GM12891 (cell line): ENCODE measurements at regions not wholly inside any gene's neighbourhood (a gene's known extent, or its start where the extent isn't known, plus 50 kb on each side); places are given as distances from the start of the nearest gene placed in this dataset.

ENCODE experiments used
- POLR2A ChIP-seq: IDR thresholded peaks from 2 replicates; pipeline ENCODE4 v1.6.1; 2011; ENCODE audit warnings: low read depth, low read length, control low read depth
- TAF1 ChIP-seq: IDR thresholded peaks from 2 replicates; pipeline ENCODE4 v1.6.1; 2011; ENCODE audit warnings: low read depth, low read length, control low read depth

GRCh38 chr12:127898616-127899015 lies 368.4 kb upstream of the TMEM132C start:
- TF ChIP-seq POLR2A (no peak), TAF1 (no peak)
